Stimulated activated CD8-positive, alpha-beta memory T cell treated with anti-CD3 and anti-CD28 coated beads, Interleukin-12 subunit alpha, Interleukin-12 subunit beta, amount 100 ng/mL, for 4 hours (primary cell): ENCODE measurements at regions not wholly inside any gene's neighbourhood (a gene's known extent, or its start where the extent isn't known, plus 50 kb on each side); places are given as distances from the start of the nearest gene placed in this dataset.

Experiments
- DNase-seq: peaks from one replicate; pipeline ENCODE4 v3.0.0-alpha.2; 2020; ENCODE audit warnings: low read depth

DNA sequence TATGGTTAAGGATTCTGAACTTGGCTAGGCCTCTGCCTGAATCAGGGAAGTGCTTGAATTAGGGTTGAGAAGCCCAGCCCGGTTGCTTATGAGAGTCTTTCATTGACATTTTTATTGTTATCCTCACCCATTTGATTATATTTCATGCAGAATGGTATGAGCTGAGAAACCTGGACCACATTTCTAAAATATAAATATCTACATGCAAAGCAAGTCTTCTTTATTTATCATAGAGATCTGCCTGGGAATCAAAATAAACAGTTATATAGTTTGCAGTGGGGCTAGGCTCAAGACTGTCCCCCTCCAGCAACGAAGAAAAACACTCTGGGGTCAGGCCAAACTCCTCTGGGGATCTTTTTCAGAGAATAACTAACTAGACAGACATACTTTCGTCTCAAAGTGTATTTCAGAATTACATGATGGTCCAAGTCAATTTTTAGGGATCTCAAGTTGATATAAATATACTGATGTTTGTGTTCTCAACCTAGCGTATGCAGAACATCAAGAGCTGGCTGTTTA is 675.4 kb upstream of the NR2F2 start:
- no peak for DNase-seq

DNA sequence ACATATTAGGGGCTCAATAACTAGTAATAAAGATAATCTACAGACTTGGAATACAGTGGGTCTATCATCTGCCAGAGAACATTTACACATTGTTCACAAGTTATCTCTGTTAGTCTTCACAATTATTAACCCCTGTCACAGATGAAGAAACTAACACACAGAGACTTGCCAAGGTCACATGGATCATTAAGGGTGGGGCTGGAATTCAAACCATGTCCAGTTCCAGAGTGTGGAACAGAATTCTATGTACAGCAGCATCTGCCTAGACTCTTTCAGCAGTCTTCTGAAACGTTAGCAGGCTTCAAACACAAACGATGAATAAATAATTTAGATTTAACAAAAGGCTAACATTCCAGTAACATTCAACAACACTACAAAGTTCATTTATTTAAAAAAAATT is 673.9 kb upstream of the NR2F2 start:
- DNase-seq, result no peak

DNA sequence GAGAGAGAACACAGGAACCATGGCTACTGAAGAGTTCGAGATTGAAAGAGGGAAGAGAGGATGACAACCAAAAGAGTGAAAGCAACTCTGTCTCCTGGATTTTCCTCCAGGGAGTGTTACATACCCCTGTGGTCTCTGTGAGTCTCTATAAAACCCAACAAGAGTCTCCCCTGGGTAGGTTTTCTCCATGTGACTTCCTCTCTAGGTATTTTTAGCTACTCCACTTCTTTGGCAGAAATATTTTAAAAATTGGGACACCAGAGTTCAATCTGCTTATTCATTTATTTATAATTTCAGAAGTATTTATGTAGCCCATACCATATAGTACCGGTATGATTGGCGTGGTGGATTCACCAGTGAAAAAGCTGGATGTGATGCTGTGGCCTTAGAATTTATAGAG is 671.7 kb upstream of the NR2F2 start:
- no peak for DNase-seq

DNA sequence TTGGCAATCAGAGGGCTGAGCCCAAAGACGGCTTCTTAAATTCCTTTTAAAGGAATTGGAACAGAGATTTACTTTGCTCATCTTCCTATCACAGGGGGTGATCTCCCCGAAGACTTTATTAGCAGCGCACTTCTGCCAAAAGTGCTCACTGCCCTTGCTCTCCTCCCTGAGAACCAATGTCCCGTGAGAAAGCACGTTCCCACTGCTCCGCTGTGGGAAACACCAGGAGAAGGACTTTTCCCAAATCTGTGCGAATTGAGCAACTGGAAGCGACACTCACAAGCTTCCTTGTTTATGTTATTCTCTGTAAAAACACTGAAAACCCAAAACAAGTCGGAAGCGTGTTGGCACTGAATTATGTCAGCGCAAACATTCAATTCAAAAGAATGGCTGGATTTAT is 670.8 kb upstream of the NR2F2 start:
- no peak for DNase-seq

DNA sequence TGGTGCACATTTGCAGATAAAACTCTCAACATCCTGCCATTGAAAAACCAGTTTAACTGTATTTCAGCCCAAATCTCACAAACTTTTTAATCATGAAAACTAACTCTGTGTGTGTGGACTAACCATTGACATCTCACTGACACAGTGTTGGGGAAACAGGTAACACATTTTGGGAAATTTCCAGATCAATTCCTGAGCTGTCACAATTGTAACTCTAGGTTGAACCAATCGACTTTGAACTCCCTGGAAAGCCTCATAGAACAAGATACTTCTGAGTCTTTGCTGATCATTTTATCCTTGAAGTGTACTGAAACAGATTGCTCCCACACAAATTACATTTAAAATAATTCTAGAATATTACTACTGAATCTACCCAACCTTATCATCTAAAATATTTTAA is 667.9 kb upstream of the NR2F2 start:
- DNase-seq, result no peak

DNA sequence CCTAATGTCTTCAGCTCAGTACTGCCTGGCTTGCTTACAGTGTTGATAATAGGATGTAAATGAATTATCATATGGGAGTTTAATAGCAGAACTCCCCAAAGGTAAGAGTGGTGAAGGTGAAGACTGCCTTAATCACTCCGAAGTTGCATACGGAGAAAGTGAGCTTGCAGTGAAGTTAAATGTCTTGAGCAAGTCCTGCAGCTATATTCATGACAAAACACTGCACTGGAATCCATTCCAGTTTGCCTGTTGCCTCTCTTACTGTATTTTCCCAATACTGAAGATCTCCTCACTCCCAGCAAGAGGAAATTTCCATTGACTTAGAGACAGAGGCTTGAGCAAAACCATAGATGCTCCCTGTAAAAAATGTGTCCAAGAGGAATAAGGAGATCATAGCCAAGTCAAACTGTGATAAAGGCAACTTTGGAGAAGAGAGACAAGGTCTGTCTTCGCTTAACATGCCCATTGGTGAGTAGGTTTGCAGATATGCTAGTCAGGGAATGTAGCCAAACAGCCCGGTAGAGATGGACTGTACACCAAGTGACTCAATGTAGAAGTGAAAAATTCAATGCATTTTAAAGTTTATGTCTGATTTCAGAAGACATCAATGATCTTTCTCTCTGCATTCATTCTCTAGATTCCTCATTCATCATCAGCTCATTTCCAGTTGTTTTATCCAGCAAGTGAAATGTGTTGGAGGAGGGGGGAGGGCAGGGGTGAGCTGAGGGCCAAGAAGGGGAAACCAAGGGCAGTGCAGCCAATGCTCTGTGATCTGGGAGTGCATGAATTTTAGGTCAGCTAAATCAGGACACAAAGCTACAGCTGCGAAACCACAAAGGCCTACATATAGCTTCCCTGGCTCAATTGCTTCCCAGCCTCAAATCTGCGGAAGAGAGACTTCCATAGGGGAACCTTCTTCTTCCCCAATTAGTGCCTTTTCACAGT is 667.1 kb upstream of the NR2F2 start:
- DNase-seq, result no peak

DNA sequence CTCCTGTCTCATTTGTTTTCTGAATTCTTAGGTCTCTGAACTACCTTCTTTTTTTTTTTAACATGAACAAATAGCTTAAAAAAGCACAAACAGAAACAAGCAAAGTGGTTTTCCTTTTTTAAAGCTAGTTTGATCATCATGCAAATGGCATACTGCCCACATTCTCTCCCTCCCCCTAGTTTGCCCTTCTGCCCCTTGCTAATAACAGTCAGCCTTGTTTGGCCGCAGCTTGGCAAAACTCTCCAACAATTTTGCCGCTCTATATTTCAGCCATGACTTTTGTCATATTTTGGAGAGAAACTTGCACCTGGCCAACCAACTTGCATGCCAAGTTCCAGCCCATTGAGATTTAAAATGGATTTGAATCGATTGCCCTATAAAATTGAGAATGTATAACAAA is 666.0 kb upstream of the NR2F2 start:
- DNase-seq, result no peak

DNA sequence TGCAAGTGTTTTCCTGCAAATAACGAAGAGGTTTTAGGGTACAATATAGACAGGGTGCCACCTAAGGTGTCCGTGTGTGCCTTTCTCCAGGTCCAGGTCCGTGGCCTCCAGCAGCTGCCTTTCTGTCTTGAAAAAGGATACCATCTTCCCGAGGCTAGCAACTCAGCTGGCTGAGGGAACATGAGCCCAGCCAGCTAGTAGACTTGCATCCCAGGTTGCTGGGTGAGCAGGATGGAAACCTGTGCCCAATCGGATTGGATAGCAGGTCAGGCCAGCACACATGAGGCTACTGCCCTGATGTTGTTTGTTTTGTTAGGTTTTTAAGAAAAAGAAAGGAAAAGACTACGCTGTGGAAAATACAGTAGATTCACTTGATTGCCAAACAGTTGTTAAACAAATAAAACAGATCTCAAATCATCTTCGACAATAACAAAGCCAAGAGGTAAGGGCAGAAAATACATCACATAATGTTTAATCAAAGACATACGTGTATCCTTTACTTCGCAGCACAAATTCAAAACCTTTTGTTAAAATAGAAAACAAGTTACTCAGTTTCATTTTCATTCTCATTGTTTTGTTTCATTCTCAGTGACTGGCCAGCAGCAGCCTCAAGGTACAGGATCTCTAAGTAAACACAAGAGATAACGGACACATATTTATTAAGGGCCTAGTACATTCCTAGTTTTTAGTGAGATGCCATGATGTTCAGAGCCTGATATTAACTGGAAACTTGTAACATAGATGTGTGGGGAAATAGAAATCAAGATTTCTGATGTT is 661.2 kb upstream of the NR2F2 start:
- no peak for DNase-seq

DNA sequence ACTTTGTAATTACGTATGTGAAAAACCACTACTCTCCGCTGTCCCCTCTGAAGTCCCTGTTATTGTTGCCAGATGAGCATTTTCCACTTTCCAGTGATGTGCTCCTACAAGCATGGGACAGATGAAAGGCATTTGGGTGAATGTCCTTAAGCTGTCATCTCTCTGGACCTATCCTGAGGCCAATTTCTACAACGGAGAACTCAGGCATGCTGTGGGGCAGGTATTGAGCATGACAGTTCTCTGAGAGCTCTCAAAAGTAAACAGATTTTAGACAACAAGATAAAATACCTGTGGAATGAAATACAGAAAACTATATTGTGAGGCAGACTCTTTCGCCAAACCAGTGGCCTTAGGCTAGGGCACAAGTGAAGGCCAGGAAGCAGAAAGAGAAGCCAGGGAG is 656.5 kb upstream of the NR2F2 start:
- DNase-seq, result no peak

DNA sequence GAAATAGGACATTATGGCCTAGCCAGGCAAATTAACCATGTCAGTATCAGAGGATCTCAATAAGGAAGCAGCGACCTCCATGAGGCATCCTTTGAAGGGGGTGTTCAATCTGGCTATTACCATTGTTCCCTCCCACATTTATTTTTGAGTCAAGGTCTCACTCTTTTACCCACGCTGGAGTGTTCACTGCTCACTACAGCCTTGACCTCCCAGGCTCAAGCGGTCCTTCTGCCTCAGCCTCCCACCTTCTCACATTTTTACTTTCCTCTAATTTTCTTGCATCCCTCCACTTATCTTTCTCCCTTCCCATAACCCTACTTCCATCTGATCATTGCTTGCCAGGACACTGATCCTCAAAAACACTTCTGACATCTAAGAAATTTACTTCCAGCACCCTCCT is 654.0 kb upstream of the NR2F2 start:
- DNase-seq, result no peak

DNA sequence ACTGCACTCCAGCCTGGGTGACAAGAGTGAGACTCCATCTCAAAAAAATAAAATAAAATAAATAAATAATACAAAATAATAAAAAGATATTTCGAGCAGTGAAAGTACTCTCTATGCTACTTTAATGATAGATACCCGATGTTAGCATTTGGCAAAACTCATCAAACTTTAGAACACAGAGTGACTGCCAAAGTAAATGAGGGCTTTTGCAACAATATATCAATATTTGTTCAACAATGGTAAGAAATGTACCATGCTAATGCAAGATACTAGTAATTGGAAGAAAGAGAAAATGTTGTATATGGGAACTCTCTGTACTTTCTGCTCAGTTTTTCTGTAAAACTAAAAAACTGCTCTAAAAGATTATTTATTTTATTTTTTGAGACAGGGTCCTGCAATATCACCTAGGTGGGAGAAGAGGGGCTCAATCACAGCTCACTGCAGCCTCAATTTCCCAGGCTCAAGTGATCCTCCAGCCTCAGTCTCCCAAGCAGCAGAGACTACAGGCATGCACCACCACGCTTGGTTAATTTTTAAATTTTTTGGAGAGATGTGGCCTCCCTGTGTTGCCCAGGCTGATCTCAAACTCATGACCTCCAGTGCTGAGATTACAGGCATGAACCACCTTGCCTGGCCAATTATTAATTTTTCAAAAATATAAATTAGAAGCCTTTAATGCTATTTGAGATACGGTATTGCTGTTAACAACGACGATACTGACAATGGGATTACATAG is 650.5 kb upstream of the NR2F2 start:
- DNase-seq, result no peak

DNA sequence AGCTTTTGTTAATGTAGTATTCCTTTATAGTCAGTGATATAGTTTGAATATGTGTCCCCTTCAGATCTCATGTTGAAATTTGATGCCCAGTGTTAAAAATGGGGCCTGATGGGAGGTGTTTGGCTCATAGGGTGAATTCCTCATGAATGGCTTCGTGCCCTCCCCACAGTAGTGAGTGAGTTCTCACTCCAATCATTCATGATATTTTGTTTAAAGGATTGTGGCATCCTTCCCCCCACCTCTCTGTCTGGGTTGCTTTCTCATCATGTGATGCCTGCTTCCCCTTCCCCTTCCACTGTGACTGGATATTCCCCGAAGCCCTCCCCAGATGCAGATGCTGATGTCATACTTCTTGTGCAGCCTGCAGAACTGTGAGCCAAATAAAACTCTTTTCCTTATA is 649.8 kb upstream of the NR2F2 start:
- no peak for DNase-seq

DNA sequence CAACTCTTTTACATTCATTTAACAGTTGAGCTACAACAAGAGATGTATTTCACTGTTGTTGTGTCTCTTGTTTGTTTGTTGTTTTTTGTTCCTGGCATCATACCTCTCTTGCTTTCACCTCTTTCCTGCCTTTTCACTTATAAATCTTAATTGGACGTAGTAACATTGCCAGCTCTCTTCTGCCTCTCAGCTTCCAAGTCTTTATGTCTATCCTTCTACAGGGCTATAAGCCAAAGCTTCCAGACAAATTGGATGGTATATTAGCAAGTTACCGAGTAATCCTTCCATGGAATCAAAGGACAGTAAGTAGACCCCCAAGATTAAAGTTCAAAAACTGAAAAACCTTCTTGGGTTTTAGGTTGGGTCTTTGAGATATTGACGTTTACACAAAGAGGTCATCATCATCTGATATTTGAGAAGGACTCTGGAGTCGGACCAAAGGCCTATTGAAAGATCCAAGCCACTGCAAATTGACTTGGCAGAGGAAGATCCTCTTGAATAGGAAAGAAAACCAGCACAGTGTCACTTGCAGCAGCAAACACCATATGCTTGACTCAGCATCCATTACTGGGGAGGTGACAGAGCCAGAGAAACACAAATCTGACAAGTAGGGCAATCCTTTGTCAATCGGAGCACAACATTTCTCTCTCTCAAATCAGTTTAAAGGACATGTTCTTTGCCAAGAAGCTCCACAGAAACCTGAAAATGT is 648.5 kb upstream of the NR2F2 start:
- no peak for DNase-seq

DNA sequence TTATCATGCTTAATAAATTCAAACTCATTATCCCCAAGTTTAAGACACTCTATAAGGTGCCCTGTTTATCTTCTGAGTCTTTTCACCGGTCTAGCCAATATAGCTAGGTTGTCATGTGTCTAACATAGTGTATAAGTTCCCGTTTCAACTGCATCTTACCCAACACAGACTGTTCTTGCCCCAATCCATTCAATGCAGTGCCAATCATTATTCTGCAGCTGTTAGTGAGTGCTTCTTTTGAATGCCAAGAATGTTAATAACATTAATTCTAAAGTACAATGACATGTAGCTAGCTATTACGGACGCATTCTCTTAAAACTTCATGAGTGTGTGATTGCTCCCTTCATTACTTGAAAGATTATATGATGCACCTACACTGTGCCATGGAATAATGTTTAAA is 646.4 kb upstream of the NR2F2 start:
- no peak for DNase-seq

DNA sequence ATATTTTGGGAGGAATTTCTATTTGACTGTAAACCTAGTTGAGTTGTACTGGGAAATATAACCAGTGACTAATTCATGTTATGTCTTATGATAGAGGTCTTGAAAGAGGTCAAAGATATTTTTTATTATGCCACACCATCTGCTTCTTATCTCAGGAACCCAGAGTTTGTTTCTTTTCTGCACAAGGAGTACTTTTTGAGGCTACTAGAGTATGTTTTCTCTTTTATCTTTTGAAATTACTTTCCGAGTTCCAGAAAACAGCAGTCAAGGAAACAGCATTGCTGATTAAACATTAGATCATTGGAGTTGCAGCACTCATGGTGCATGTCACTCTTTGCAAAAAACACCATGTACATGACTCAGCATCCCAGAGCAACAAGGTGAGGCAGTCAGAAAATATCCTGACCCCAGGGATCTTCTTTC is 645.8 kb upstream of the NR2F2 start:
- DNase-seq, result no peak

DNA sequence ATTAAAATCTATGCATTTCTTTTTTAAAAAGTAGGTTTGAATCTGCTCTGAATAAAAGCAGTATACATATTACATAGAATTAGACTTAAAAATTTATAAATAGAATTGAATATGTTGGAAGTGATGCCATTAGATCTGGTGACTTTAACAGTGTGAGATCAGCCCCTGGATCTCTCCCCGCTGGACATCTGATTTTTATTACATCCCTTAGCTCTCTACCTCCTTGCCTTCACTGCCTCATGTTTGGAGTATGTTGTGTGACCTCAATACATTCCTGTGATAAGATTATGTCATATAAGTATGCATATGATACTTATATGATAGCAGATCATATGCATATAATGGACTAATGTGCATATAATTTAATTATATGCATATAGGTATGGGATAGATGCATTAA is 643.4 kb upstream of the NR2F2 start:
- DNase-seq, result no peak

DNA sequence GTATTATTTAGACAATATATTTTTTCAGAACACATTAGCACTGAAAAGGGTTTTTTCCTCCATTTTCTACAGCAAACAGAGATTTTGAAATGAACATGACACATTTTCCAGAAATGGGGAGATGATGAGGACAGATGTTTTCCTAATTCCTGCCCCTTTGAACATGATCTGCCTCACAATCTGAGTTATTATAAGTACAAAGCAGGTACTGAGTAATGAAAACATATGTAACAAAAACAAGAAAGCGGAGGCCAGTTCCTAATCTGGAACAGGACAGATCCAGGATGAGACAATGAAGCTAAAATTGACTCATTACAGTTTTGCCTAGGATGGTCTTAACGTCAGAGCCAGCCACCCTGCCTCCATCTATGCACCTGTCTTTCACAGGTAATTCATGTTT is 642.8 kb upstream of the NR2F2 start:
- no peak for DNase-seq

DNA sequence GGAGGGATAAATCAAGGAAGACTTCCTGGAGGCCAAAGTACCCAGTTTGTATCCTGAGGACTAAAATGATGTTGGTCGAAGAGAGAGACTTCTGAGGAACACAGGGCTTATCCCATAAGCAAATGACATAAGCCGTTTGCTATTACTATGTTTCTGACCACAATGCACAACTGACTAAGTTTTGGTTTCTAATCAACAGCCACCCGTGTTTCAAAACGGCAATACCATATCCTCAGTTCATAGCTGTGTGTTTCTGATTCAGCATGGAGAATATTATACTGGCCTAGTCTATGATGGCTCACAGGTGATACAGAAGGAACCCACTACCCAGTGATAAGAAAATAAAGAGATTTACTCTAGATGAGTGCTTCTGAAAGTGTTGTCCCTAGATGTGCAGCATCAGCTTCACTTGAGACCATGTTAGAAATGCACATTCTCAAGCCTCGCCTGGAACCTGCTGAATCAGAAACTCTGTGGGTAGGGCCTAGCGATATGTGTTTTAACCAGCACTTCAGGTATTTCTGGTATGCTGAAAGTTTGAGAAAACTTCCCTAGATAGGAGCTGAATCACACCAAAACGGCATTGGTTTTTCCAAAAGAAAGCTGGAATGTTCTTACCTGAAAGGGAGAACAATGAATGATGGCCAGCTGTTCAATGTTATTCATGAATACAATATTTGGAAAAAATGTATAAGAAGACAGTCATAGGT is 639.7 kb upstream of the NR2F2 start:
- no peak for DNase-seq

DNA sequence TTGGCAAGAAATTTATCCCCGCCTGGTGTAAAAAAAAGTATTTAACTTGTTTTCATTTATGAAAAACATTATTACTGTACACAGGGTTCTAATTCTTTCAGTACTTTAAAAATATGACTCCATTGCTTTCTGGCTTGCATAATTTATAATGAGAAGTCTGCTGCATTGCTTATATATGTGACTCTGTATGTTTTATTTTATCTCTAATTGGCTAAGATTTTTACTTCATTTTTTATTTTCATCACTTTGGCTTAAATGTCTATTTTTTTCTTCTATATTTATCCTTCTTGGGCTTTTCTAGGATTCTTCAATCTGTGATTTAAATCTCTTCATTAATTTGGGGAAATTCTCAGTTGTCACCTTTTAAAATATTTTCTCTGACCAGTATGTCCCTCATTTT is 636.6 kb upstream of the NR2F2 start:
- no peak for DNase-seq

DNA sequence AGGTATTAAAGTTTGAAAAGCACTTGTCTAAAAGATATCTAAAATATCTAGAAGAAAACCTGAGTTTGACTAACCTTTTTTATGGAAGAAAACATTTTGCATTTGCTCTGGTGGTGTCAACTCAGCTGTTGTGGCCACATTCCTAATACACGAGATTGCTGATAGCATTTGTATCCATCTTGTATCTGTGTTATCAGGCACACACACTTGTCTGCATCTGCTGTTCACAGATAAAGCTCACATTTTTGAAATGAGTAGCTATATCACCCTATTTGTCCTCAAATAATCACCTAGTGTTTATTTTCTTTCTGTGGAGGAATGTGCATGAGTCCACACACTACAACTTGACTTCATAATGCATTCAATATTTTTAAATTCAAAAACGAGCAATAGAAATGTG is 632.3 kb upstream of the NR2F2 start:
- no peak for DNase-seq

DNA sequence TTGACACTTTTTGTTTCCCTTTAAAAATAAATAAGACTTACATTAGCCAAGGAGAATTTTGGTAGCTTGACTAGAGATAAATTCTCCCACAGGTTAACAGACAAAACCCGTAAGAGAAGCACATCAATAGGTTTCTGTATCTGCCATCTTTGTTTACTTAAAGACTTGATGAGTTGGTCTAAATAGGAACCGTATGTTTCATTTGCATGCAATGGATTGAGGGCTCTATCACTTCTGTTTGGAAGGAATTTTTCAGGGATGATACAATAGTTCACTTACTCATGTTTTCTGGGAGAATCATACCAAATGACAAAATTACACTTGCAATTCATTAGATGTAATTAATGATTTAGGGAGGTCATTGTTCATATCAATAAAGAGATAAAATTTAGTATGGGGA is 631.5 kb upstream of the NR2F2 start:
- DNase-seq, result no peak
